Stimulated activated CD8-positive, alpha-beta memory T cell treated with anti-CD3 and anti-CD28 coated beads, Interleukin-4, amount 100 ng/mL, for 48 hours (primary cell): ENCODE measurements at regions not wholly inside any gene's neighbourhood (a gene's known extent, or its start where the extent isn't known, plus 50 kb on each side); places are given as distances from the start of the nearest gene placed in this dataset.
"Not testable (repeated sequence)": the region's sequence is repeated elsewhere in the genome, so short reads cannot be mapped to it uniquely, and the experiment has no call there.

ENCODE experiments used
- DNase-seq: peaks from one replicate; pipeline ENCODE4 v3.0.0-alpha.2; 2020

GRCh38 chr10:124176349-124177179 lies 83.2 kb upstream of the CHST15 start:
- DNase-seq, result peak; percentile 22

DNA sequence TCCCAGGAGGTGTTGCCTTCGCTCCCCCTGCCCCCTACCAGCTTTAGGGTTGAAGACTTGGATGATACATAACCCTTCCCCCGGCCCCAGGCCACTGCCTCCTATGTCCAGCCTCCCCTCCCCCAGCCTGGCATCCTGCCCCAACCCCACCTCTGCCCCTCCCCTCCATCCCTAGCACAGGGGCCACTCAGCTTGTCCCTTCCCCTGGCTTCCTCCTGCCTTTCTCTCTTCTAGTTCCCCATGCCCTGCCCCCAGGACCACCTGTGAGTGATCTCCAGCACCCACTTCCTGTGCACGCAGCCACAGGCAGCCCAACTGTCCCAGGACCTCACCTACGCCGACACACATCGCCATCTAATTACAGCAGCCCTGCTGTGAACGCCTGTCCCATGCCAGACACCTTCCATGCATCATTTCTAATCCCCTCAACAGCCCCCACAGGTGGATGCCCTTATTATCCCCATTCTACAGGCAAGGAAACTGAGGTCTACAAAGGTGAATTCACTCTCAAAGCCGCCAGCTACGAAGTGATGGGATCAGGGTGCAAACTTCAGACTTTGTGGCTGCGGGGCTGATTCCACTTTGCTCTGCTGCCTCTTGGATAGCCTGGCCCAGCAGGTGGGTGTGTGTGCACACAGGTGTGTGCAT lies 82.4 kb upstream of the CHST15 start:
- peak; percentile 29 for DNase-seq

DNA sequence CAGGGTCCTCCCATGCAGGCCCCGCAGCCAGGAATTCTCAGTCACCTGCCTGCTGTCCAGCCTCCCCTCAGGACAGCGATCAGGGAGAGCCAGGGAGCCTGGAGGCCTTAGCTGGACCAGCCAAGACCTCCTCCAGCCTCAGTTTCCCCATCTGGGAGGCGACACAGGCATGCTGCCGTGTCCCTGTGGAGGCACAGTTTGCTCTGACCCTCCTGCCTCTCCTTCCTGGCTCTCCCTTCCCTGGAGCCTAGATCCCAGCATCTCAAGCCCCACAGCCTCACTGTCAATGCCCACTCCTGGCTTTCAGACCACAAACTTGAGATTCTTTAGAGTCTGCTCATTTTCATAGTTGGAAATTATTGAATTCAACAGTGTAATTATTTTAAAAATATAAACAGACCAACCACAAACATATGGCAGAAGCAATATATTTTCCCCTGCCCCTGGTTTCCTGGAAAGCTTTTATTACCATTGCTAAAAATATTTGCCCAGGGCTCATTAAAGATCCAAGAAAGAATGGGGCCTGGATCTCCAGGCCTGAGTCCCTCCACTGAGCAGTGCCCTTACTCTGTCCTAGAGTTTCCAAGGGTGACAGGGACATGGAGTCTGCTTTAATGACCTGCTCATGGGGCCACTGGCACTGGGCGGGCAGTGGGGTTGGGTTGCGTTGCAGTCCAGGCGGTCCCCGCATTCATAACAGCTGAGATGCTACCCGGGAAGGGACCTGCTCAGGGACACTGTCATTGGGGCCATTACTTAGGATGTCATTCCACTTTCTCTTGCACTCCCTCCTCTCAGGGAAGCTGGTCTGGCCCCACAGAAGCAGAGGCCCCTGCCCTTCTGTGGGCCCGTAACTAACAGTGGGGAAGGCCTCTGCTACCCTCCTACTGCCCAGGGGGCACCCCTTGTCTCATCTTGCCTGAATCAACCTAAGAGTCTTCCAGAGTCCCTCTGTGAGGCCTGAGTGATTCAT lies 81.6 kb upstream of the CHST15 start:
- DNase-seq, result peak; percentile 12

- peak; percentile 10 for DNase-seq
Measured at GRCh38 chr10:124174071-124174566, 80.7 kb upstream of the CHST15 start.

DNA sequence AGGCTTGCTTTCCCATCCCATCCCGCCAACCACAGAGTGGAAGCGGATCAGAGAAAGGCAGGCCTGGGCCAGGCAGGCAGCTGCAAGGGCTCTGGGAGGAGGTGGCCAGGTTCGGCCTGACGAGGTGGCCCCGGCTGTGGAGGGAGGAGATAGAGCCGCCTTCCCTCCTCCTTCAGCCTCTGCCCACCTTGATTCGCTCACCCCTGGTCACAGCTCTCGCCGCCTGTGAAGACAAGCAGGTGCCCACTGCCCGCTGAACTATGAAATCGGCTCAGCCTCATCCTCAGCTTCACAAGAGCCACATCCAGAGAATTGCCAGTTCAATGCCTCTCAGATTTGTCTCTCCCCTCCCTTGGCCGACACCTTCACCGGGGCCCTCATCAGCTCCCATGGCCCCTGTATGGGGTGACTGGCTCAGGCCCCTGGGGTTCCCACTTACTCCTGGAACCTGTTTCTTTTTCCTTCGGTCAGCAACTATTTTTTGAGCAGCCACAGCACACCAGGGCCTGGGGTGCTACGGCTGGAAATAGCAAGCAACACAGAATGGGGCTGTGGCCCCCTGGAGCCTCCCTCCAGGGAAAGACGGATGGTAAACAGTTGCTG lies 80.0 kb upstream of the CHST15 start:
- peak; percentile 12 for DNase-seq

- peak; percentile 12 for DNase-seq
Measured at GRCh38 chr10:124172181-124172916, 79.0 kb upstream of the CHST15 start.

GRCh38 chr10:124171561-124171960 lies 78.2 kb upstream of the CHST15 start:
- DNase-seq, result peak; percentile 17

DNA sequence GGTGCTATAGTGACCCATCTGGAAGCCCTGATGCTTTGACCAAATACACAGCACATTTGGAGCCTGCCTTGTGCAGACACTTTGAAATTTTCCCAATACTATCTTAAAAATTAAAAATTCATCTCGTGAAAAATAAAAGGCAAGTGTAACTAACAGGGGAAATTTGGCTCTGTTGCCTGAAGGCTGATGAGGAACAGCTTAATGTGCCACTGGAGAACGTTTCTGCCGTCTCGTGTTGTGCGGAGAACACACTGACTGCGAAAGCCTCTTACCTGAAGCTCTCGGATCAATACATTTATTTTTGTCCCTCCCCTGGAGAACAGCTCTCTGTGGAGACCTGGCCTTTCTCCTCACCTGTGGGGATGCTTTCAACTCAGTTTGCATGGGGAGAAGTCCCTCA lies 77.2 kb upstream of the CHST15 start:
- peak; percentile 15 for DNase-seq

DNA sequence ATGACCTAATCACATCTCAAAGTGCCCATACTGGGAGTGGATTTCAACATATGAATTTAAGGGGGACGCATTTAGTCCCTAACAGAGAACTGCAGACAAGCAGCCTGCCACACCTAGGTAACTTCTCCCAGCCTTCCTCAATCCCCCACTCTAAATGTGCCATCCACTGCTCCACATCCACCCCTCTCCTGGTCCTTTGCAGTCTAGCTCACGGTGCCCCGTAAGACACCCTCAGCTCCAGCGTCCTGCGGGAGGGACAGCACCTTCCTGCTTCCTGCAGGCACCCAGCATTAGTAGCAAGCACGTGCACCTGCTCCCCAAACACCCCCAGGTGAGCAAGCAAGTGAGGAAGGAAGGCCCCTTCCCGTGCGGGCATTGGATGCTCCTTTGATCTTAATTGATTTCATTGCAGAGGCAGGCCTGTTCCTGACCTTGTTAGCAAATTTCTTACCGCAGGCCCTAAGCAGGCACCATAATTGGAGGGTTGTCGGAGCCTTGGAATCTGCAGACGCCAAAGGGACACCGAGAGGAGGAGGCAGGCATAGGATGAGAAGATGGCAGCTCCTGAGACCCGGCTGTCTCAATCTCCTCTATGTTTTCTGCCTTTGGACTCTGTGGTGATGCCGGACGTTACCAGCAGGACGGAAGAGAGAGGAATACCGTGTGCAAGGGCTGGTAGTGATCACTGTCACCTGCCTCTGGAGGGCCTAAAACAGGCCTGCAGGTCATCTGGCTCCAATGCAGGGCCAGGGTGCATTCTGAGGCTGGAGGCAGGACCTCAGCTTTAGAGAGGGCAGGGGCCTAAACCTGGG lies 75.8 kb upstream of the CHST15 start:
- peak; percentile 10 for DNase-seq

- DNase-seq, result no peak
Measured at GRCh38 chr10:124168581-124168980, 75.2 kb upstream of the CHST15 start.

GRCh38 chr10:124167925-124168324 lies 74.5 kb upstream of the CHST15 start:
- DNase-seq, result not testable (repeated sequence)

GRCh38 chr10:124166431-124167125 lies 73.2 kb upstream of the CHST15 start:
- no peak for DNase-seq

DNA sequence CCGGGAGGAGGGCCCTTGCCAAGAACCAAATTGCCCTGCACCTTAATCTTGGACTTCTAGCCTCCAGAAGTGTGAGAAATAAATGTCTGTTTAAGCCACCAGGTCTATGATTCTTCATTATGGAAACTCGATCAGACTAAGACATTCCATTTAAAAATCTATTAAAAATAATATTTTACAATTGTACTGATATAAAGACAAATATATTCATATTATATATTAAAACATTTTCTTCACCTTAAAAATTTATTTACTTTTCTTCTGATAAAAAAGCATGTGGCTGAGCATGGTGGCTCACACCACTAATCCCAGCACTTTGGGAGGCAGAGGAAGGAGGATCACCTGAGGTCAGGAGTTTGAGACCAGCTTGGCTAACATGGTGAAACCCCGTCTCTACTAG lies 72.4 kb upstream of the CHST15 start:
- DNase-seq, result no peak

DNA sequence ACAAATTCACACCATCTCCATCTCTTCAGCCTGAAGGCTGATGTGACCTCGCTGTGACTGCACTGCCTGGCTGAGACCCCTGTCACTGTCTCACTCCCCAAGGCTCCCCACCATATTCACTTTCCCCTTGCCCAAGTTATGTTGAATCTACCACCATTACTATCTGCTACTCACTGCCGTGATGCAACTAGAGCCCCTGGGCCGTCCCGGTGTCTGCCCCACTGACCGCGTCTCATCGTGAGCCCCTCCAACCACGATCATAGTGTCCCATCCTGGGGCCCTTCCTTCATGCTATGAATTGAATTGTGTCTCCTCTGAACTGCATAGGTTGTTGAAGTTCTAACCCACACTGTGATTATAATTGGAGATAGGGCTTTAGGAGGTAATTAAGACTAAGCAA lies 71.9 kb upstream of the CHST15 start:
- DNase-seq, result no peak

DNA sequence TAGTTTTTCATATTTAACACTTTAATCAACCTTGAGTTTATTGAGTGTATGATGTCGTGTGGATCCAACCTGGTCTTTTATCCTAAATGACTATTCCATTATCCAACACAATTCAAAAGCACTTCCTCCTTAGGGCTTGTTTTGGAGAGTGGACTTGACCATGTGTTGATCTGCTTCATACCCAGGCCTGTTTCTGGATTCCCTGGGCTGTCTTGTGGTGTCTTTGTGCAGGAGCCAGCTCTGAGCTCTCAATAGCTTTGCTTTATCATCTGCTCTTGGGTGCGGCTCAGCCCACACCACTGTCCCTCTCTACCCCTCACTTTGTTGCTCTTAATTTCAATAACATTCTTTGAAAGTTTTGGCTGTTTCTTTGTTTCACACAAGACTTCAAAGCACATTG lies 70.9 kb upstream of the CHST15 start:
- DNase-seq, result no peak

- DNase-seq, result no peak
Measured at GRCh38 chr10:124162774-124163354, 69.5 kb upstream of the CHST15 start.

DNA sequence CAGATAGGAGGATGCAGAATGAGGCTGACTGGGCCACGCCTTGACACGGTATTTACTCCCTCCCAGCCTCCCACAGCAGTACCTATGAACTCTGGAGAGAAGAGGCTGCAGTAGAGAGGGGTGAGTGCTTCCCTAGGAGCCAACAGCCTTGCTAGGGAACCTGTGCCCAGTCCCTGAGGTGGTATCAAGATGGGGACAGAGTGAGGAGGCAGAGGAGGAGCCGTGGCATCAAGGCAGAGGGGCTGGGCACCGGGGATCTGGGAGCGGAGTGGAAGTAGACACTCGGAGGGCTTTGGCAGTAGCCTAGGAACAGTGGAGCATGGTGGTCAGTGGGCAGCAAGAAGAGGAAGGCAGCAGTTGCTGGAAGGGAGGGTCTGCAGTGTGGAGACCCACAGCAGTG lies 68.7 kb upstream of the CHST15 start:
- DNase-seq, result no peak

GRCh38 chr10:124161601-124162000 lies 68.2 kb upstream of the CHST15 start:
- DNase-seq, result no peak

DNA sequence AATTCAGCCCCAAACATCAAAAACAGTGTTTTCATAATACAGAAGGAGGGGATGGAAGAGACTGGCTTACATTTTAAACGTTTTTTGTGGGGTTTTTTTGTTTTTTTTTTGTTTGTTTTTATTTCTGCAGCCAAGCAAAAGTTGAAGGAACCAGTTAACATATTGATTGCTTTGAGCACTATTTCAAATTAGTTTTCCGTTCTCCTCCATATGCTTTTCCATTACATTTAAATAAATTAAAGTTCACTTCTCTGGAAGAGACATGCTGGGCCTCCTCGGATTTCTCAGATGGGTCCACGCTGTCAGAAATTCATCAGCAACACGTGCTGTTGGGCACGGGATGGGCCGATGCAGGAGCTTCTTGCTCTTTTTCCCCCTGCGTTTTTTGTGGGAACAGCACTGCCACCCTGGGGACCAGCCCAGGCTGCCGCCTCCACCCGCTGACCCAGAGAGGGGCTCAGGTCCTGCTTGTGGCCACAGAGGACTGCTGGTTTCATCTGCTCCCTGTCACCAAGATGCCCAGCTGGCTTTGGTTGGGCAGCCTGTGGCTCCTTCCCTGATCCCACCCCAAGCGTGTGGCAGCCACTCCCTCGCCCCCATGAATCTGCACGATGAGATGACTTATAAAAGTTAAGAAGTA lies 67.7 kb upstream of the CHST15 start:
- no peak for DNase-seq
